ENCODE measurements at regions not wholly inside any gene's neighbourhood (a gene's known extent, or its start where the extent isn't known, plus 50 kb on each side); places are given as distances from the start of the nearest gene placed in this dataset.

DNA sequence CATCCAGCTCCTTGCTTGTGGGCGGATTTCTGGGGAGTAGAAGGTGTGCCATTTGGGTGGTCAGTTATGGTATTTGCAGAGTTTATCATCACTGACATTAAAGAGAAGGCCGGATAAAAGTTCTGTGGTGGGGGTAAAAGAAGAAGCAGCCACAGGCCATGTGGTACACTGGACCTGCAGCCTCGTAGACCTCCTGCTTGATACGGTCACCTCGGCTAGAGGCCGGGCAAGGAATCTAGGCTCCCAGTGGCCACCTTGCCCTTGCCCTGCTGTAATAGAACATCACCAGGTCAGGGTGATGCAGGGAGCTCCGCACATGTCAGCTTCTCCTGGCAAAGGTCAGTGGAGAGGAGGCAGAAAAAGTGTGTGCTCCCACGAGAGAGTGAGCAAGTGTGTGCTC lies 376.1 kb upstream of the IRX4 start:
- TF ChIP-seq, protein P1, sequence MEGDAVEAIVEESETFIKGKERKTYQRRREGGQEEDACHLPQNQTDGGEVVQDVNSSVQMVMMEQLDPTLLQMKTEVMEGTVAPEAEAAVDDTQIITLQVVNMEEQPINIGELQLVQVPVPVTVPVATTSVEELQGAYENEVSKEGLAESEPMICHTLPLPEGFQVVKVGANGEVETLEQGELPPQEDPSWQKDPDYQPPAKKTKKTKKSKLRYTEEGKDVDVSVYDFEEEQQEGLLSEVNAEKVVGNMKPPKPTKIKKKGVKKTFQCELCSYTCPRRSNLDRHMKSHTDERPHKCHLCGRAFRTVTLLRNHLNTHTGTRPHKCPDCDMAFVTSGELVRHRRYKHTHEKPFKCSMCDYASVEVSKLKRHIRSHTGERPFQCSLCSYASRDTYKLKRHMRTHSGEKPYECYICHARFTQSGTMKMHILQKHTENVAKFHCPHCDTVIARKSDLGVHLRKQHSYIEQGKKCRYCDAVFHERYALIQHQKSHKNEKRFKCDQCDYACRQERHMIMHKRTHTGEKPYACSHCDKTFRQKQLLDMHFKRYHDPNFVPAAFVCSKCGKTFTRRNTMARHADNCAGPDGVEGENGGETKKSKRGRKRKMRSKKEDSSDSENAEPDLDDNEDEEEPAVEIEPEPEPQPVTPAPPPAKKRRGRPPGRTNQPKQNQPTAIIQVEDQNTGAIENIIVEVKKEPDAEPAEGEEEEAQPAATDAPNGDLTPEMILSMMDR (IDR thresholded peaks at IDR 0.05): no peak
- no peak for TF ChIP-seq POLR2AphosphoS5 (IDR thresholded peaks at IDR 0.05)
- no peak for TF ChIP-seq POLR2A (IDR thresholded peaks at IDR 0.05)
